Stomach (tissue), 8 donors: ENCODE measurements at regions not wholly inside any gene's neighbourhood (a gene's known extent, or its start where the extent isn't known, plus 50 kb on each side); places are given as distances from the start of the nearest gene placed in this dataset.
A peak's percentile ranks its signal among the peaks of the same experiment; 100 is the strongest.
"Not testable (repeated sequence)": the region's sequence is repeated elsewhere in the genome, so short reads cannot be mapped to it uniquely, and the experiment has no call there.

ENCODE experiments used
- DNase-seq, 2 donors: peaks; one replicate each; pipeline versions ENCODE4 v3.0.0 to v3.0.0-alpha.2; 2013 to 2019
- H3K27ac ChIP-seq, 5 donors: fragments of 200-600 bp in 4 of 5; sonication (generic) in 4 of 5; one replicate each; pipeline ENCODE4 v1.5.1; 2013 to 2019; ENCODE audit warnings: mild to moderate bottlenecking in 1 of 5, moderate library complexity in 1 of 5
- H3K27me3 ChIP-seq, 3 donors: fragments of 200-600 bp; sonication (generic); one replicate each; pipeline ENCODE4 v1.5.1; 2017 to 2019; ENCODE audit warnings: mixed run types in 1 of 3
- H3K36me3 ChIP-seq, 4 donors: fragments of 200-600 bp; sonication (generic); 1 replicate in 3 of 4; 2 replicates in 1 of 4; pipeline ENCODE4 v1.5.1; 2016 to 2019
- H3K4me1 ChIP-seq, 4 donors: fragments of 200-600 bp; sonication (generic); one replicate each; pipeline ENCODE4 v1.5.1; 2016 to 2019
- H3K4me3 ChIP-seq, 4 donors: fragments of 200-600 bp; sonication (generic) in 3 of 4; one replicate each; pipeline ENCODE4 v1.5.1; 2016 to 2019; ENCODE audit warnings: mild to moderate bottlenecking in 1 of 4
- H3K9me3 ChIP-seq, 4 donors: fragments of 200-600 bp; sonication (generic); one replicate each; pipeline ENCODE4 v1.5.1; 2016 to 2019
- EP300 ChIP-seq: sonication (generic); formaldehyde crosslinking; IDR thresholded peaks from one replicate; pipeline ENCODE4 v1.6.1; 2017; ENCODE audit warnings: antibody characterized with exemption
- POLR2A ChIP-seq, 4 donors: fragments of 450-650 bp; IDR thresholded peaks; one replicate each; pipeline ENCODE4 v1.6.1; 2016; ENCODE audit warnings: antibody characterized with exemption in 4 of 4, control low read depth in 2 of 4, mild to moderate bottlenecking in 1 of 4, moderate library complexity in 1 of 4
- POLR2AphosphoS5 ChIP-seq, 3 donors: sonication (generic); formaldehyde crosslinking; IDR thresholded peaks; one replicate each; pipeline ENCODE4 v1.6.1; 2016; ENCODE audit warnings: antibody characterized with exemption in 3 of 3
- WGBS, 5 donors: extraction: QIAGEN DNeasy Blood & Tissue Kit in 3 of 5; methylation state at CpG; one replicate each; pipeline versions ENCODE4 v1.1.5 to v1.1.7; 2013 to 2018; 5-methylcytosine and 5-hydroxymethylcytosine counted together
- intact Hi-C: fragments of 100-400 bp; cut with DNase I; formaldehyde crosslinking; loops from one replicate; pipeline ENCODE4 v1.15.1; 2023; ENCODE audit warnings: low total_unique reads
- TF ChIP-seq, protein P1 (sequence below), 7 experiments: fragments of 450-650 bp in 4 of 7; fragments of 200-600 bp in 3 of 7; sonication (generic) in 3 of 7; IDR thresholded peaks; one replicate each; pipeline ENCODE4 v1.5.1; 2016 to 2019; ENCODE audit warnings: antibody characterized with exemption in 7 of 7, control low read depth in 2 of 7, mild to moderate bottlenecking in 1 of 7
- donor health status: healthy with polysubstance abuse.
- donor health status: Bipolar disorder and iron deficiency.
- donor health status: healthy.

- Histone ChIP-seq H3K9me3 (no peaks in the 10 kb centered on the region), H3K4me3 (no peak overlapping the region), H3K36me3 (no peaks in the 10 kb centered on the region), H3K27ac (no peak overlapping the region), H3K27me3 (no peaks in the 10 kb centered on the region), H3K4me1 (no peaks in the 10 kb centered on the region)
- intact Hi-C loops = no loop called here
- no peak for DNase-seq
- TF ChIP-seq POLR2A (IDR thresholded peaks at IDR 0.05) = no peak
- TF ChIP-seq, protein P1, sequence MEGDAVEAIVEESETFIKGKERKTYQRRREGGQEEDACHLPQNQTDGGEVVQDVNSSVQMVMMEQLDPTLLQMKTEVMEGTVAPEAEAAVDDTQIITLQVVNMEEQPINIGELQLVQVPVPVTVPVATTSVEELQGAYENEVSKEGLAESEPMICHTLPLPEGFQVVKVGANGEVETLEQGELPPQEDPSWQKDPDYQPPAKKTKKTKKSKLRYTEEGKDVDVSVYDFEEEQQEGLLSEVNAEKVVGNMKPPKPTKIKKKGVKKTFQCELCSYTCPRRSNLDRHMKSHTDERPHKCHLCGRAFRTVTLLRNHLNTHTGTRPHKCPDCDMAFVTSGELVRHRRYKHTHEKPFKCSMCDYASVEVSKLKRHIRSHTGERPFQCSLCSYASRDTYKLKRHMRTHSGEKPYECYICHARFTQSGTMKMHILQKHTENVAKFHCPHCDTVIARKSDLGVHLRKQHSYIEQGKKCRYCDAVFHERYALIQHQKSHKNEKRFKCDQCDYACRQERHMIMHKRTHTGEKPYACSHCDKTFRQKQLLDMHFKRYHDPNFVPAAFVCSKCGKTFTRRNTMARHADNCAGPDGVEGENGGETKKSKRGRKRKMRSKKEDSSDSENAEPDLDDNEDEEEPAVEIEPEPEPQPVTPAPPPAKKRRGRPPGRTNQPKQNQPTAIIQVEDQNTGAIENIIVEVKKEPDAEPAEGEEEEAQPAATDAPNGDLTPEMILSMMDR (IDR thresholded peaks at IDR 0.05) = no peak
- TF ChIP-seq EP300 = no peak
- no peak for TF ChIP-seq POLR2AphosphoS5 (IDR thresholded peaks at IDR 0.05)
- WGBS, 5 donors = 65 to 71% (median 67%) methylated on average over 1 of the region's 1 CpG
Measured at GRCh38 chr2:142815375-142815774, 62.1 kb upstream of the KYNU start.

DNA sequence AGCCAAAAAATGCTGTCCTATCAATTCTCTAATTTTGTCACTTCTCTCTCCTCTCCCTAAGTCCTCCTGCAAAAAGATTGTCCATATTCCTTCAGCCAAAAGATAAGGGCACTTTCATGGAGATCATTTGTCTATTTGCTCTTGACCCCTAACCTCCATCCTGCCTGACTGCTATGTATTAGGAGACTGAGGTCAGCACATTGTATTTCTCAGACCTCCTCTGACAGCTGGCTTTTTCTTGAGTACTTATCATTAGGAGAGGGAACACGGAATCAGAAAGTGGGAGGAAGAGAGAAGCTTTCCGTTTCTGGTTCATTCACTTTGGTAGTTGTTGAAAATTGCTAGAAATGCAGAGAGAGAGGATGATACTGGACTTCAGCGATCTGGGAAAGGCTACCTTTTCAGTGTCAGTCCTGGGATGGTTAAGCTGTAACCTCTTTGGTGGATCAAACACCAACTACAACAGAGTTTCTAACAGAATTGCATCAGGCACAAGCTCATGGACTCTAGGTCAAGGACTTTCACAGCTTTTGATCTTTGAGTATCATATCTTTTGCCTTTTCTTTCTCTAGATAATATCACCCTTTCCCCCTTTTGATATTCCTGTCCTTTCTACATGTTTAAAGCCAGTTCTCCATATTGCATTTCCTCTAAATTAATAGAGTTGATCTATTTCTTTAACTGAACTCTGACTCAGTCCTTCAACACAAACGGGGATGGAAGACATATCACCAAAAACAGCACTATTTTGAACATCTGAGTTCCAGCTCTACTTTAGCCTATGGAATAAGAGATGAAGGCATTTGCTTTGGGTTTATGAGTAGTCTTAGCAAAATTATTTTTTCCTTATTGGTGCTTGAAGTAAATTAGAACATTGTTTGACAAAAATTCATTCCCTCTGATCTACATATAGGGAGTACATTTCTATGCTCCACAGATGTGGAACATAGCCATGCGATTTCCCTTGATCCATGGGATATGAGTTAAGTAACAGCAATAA, 63.3 kb upstream of the KYNU start:
- intact Hi-C loops = no loop called here
- Histone ChIP-seq H3K9me3 (no peaks in the 10 kb centered on the region), H3K36me3 (no peaks in the 10 kb centered on the region), H3K4me3 (no peak overlapping the region), H3K27ac (no peak overlapping the region), H3K4me1 (no peaks in the 10 kb centered on the region), H3K27me3 (no peaks in the 10 kb centered on the region)
- 72 to 76% (median 73%) methylated on average over 5 of the region's 5 CpGs for WGBS, 5 donors
- DNase-seq = no peak
- TF ChIP-seq EP300 (no peak), POLR2A (IDR thresholded peaks at IDR 0.05) (no peak), POLR2AphosphoS5 (IDR thresholded peaks at IDR 0.05) (no peak)
- TF ChIP-seq, protein P1 (IDR thresholded peaks at IDR 0.05) = no peak

DNA sequence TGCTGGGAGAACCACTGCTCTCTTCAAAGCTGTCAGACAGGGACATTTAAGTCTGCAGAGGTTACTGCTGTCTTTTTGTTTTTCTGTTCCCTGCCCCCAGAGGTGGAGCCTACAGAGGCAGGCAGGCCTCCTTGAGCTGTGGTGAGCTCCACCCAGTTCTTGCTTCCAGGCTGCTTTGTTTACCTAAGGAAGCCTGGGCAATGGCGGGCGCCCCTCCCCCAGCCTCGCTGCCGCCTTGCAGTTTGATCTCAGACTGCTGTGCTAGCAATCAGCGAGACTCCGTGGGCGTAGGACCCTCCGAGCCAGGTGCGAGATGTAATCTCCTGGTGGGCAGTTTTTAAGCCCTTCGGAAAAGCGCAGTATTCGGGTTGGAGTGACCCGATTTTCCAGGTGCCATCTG, 65.8 kb upstream of the KYNU start:
- H3K9me3 ChIP-seq, H3K36me3 ChIP-seq, H3K27ac ChIP-seq, H3K4me3 ChIP-seq, H3K27me3 ChIP-seq, intact Hi-C loops, H3K4me1 ChIP-seq: not testable (repeated sequence)
- peak in 1 of 2 donors; percentile 11 for DNase-seq
- 39 to 93% (median 56%) methylated on average over 4 to 13 of the region's 13 CpGs for WGBS, 5 donors

- intact Hi-C loops = no loop called here
- no peaks in the 10 kb centered on the region for H3K27me3 ChIP-seq
- no peak for TF ChIP-seq EP300
- TF ChIP-seq, protein P1 (IDR thresholded peaks at IDR 0.05) = no peak
- no peak for TF ChIP-seq POLR2AphosphoS5 (IDR thresholded peaks at IDR 0.05)
- no peak for TF ChIP-seq POLR2A (IDR thresholded peaks at IDR 0.05)
- H3K4me3 ChIP-seq = no peak overlapping the region
- H3K9me3 ChIP-seq = no peaks in the 10 kb centered on the region
- DNase-seq = no peak
- no peak overlapping the region for H3K27ac ChIP-seq
- H3K4me1 ChIP-seq = no peaks in the 10 kb centered on the region
- H3K36me3 ChIP-seq = no peaks in the 10 kb centered on the region
Measured at GRCh38 chr2:142805244-142805643, 72.2 kb upstream of the KYNU start.

DNA sequence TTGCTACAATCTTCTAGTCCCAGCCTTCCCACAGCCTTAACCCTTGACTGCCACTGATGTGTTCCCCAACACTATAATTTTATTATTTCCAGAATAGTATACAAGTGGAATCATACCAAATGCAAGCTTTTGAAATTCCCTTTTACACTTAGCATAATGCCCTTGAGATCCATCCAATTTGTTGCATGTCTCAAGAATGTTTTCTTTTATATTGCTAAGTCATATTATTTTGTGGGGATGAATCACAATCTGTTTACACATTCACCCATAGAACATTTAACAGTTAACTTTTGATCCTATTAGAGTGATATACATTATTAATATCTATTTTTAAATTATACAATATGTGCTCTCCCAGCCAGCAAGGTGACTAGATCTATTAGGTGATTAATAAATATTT, 74.3 kb upstream of the KYNU start:
- H3K9me3 ChIP-seq = no peaks in the 10 kb centered on the region
- intact Hi-C loops = no loop called here
- no peak for DNase-seq
- no peak for TF ChIP-seq POLR2A (IDR thresholded peaks at IDR 0.05)
- TF ChIP-seq, protein P1 (IDR thresholded peaks at IDR 0.05) = no peak
- no peak for TF ChIP-seq EP300
- no peak for TF ChIP-seq POLR2AphosphoS5 (IDR thresholded peaks at IDR 0.05)
- no peak overlapping the region for H3K27ac ChIP-seq
- H3K36me3 ChIP-seq = no peaks in the 10 kb centered on the region
- H3K4me1 ChIP-seq = no peaks in the 10 kb centered on the region
- H3K4me3 ChIP-seq = no peak overlapping the region
- no peaks in the 10 kb centered on the region for H3K27me3 ChIP-seq
